H9 (cell line): ENCODE measurements at regions not wholly inside any gene's neighbourhood (a gene's known extent, or its start where the extent isn't known, plus 50 kb on each side); places are given as distances from the start of the nearest gene placed in this dataset.
A peak's percentile ranks its signal among the peaks of the same experiment; 100 is the strongest.

Source experiments
- DNase-seq: peaks from one replicate; pipeline ENCODE4 v3.0.0-alpha.2; 2017
- H2AFZ ChIP-seq: one replicate; pipeline ENCODE4 v1.6.1; 2013; ENCODE audit warnings: mild to moderate bottlenecking, low read length, control low read depth, moderate library complexity
- H2AK5ac ChIP-seq: 2 replicates; pipeline ENCODE4 v1.6.1; 2013; ENCODE audit warnings: low read length, control low read depth, mixed read lengths; ENCODE audit not compliant: insufficient read length
- H2BK120ac ChIP-seq: one replicate; pipeline ENCODE4 v1.6.1; 2013; ENCODE audit warnings: low read depth, mild to moderate bottlenecking, low read length, control low read depth, inconsistent platforms; ENCODE audit not compliant: poor library complexity, severe bottlenecking
- H2BK12ac ChIP-seq: 2 replicates; pipeline ENCODE4 v1.6.1; 2013; ENCODE audit warnings: low read length, control low read depth, mixed read lengths, low read depth; ENCODE audit not compliant: insufficient read length
- H2BK15ac ChIP-seq: 2 replicates; pipeline ENCODE4 v1.6.1; 2013; ENCODE audit warnings: low read depth, low read length, control low read depth
- H2BK20ac ChIP-seq: one replicate; pipeline ENCODE4 v1.6.1; 2013; ENCODE audit warnings: low read depth, mild to moderate bottlenecking, low read length, control low read depth, inconsistent platforms; ENCODE audit not compliant: poor library complexity, severe bottlenecking
- H2BK5ac ChIP-seq: 2 replicates; pipeline ENCODE4 v1.6.1; 2013; ENCODE audit warnings: low read length, control low read depth, mixed read lengths; ENCODE audit not compliant: insufficient read length
- H3K14ac ChIP-seq: 2 replicates; pipeline ENCODE4 v1.6.1; 2013; ENCODE audit warnings: low read length, control low read depth; ENCODE audit not compliant: insufficient read depth
- H3K18ac ChIP-seq: 2 replicates; pipeline ENCODE4 v1.6.1; 2013; ENCODE audit warnings: low read depth, mild to moderate bottlenecking, mixed read lengths, low read length, control low read depth; ENCODE audit not compliant: insufficient read length
- H3K23ac ChIP-seq: 2 replicates; pipeline ENCODE4 v1.6.1; 2013; ENCODE audit warnings: low read length, control low read depth, mixed read lengths, low read depth; ENCODE audit not compliant: insufficient read length
- H3K23me2 ChIP-seq: 2 replicates; pipeline ENCODE4 v1.6.1; 2013; ENCODE audit warnings: low read depth, mild to moderate bottlenecking, mixed read lengths, low read length, control low read depth; ENCODE audit not compliant: insufficient read length, poor library complexity, severe bottlenecking
- H3K27ac ChIP-seq: 2 replicates; pipeline ENCODE4 v1.5.1; 2013; ENCODE audit warnings: low read length, control low read depth, mixed read lengths, low read depth; ENCODE audit not compliant: insufficient read length
- H3K27me3 ChIP-seq: 2 replicates; pipeline ENCODE4 v1.6.1; 2013; ENCODE audit warnings: low read length, control low read depth, inconsistent platforms; ENCODE audit not compliant: insufficient read depth
- H3K4ac ChIP-seq: 2 replicates; pipeline ENCODE4 v1.6.1; 2013; ENCODE audit warnings: low read depth, mild to moderate bottlenecking, control low read depth, inconsistent platforms, low read length, moderate library complexity
- H3K4me1 ChIP-seq: 2 replicates; pipeline ENCODE4 v1.6.1; 2013; ENCODE audit warnings: low read length, control low read depth, inconsistent platforms; ENCODE audit not compliant: insufficient read depth
- H3K4me2 ChIP-seq: 2 replicates; pipeline ENCODE4 v1.6.1; 2013; ENCODE audit warnings: low read length, control low read depth, mixed read lengths; ENCODE audit not compliant: insufficient read length, insufficient read depth
- H3K56ac ChIP-seq: 2 replicates; pipeline ENCODE4 v1.6.1; 2013; ENCODE audit warnings: low read depth, mild to moderate bottlenecking, mixed read lengths, low read length, control low read depth; ENCODE audit not compliant: insufficient read length
- H3K79me1 ChIP-seq: 2 replicates; pipeline ENCODE4 v1.6.1; 2013; ENCODE audit warnings: low read depth, mild to moderate bottlenecking, moderate library complexity, low read length, control low read depth, inconsistent platforms; ENCODE audit not compliant: insufficient read depth, poor library complexity, severe bottlenecking
- H3K79me2 ChIP-seq: 2 replicates; pipeline ENCODE4 v1.6.1; 2013; ENCODE audit warnings: low read length, control low read depth, inconsistent platforms; ENCODE audit not compliant: insufficient read depth
- H3K9ac ChIP-seq: 2 replicates; pipeline ENCODE4 v1.6.1; 2013; ENCODE audit warnings: low read length, control low read depth, mixed read lengths; ENCODE audit not compliant: insufficient read length; ENCODE audit errors: extremely low read depth
- H3K9me3 ChIP-seq: one replicate; pipeline ENCODE4 v1.6.1; 2013; ENCODE audit warnings: low read depth, low read length, inconsistent platforms; ENCODE audit not compliant: control insufficient read depth
- H3T11ph ChIP-seq: one replicate; pipeline ENCODE4 v1.6.1; 2013; ENCODE audit warnings: mild to moderate bottlenecking, low read length, control low read depth, inconsistent platforms
- H4K20me1 ChIP-seq: one replicate; pipeline ENCODE4 v1.6.1; 2013; ENCODE audit not compliant: control insufficient read depth, insufficient read length, insufficient read depth
- H4K5ac ChIP-seq: 2 replicates; pipeline ENCODE4 v1.6.1; 2013; ENCODE audit warnings: low read depth, mild to moderate bottlenecking, mixed read lengths, low read length, control low read depth; ENCODE audit not compliant: insufficient read length
- H4K8ac ChIP-seq: replicated peaks from 2 replicates; pipeline ENCODE4 v1.6.1; 2013; ENCODE audit warnings: low read length, control low read depth, mixed read lengths, low read depth; ENCODE audit not compliant: insufficient read length
- H4K91ac ChIP-seq: 2 replicates; pipeline ENCODE4 v1.6.1; 2013; ENCODE audit warnings: low read depth, mild to moderate bottlenecking, moderate library complexity, mixed read lengths, low read length, control low read depth; ENCODE audit not compliant: insufficient read length
- H3K27ac Mint-ChIP-seq, 3 experiments: 2 replicates in 2 of 3; 3 replicates in 1 of 3; pipeline ENCODE4 v1.8.0; 2020 to 2021; ENCODE audit warnings: mixed read lengths in 3 of 3, mild to moderate bottlenecking in 1 of 3, moderate library complexity in 1 of 3
- H3K27me3 Mint-ChIP-seq: 2 replicates; pipeline ENCODE4 v1.8.0; 2021; ENCODE audit warnings: low read depth, mild to moderate bottlenecking, moderate library complexity, mixed read lengths
- H3K36me3 Mint-ChIP-seq, 3 experiments: 2 replicates in 2 of 3; 3 replicates in 1 of 3; pipeline ENCODE4 v1.8.0; 2020 to 2021; ENCODE audit warnings: low read depth in 3 of 3, mixed read lengths in 3 of 3; ENCODE audit not compliant: insufficient read depth in 1 of 3
- H3K4me1 Mint-ChIP-seq, 2 experiments: 2 replicates each; pipeline ENCODE4 v1.8.0; 2020; ENCODE audit warnings: mixed read lengths in 2 of 2
- H3K4me3 Mint-ChIP-seq, 2 experiments: 2 replicates in 1 of 2; 3 replicates in 1 of 2; pipeline ENCODE4 v1.8.0; 2020 to 2021; ENCODE audit warnings: mild to moderate bottlenecking in 2 of 2, mixed read lengths in 2 of 2, moderate library complexity in 1 of 2
- H3K9me3 Mint-ChIP-seq, 2 experiments: 2 replicates in 1 of 2; 3 replicates in 1 of 2; pipeline ENCODE4 v1.8.0; 2020; ENCODE audit warnings: mild to moderate bottlenecking in 2 of 2, mixed read lengths in 2 of 2, moderate library complexity in 1 of 2
- CTCF ChIP-seq: fragments of 200-600 bp; sonication (generic); conservative IDR thresholded peaks from 3 replicates; pipeline ENCODE4 v1.8.0; 2021; ENCODE audit warnings: antibody characterized with exemption, mild to moderate bottlenecking
- WGBS: extraction: QIAGEN DNeasy Blood & Tissue Kit; methylation state at CpG from one replicate; pipeline ENCODE4 v1.1.7; 2013; ENCODE audit warnings: missing lambda C conversion rate, low lambda C conversion rate, mixed read lengths; ENCODE audit not compliant: insufficient read length; ENCODE audit errors: extremely low coverage; 5-methylcytosine and 5-hydroxymethylcytosine counted together

- Histone ChIP-seq H2AK5ac (no peak overlapping the region), H3K27ac (no peak overlapping the region), H4K8ac (no peak overlapping the region), H3K4me2 (no peak overlapping the region), H3T11ph (no peak overlapping the region), H2BK12ac (no peak overlapping the region), H2BK20ac (no peak overlapping the region), H3K27me3 (no peaks in the 10 kb centered on the region), H3K79me1 (no peaks in the 10 kb centered on the region), H2BK15ac (no peak overlapping the region), H2BK5ac (no peak overlapping the region), H3K4ac (no peak overlapping the region), H3K23ac (no peak overlapping the region), H3K9me3 (no peaks in the 10 kb centered on the region), H3K79me2 (no peaks in the 10 kb centered on the region), H3K18ac (no peak overlapping the region), H2AFZ (no peak overlapping the region), H3K56ac (no peak overlapping the region), H3K9ac (no peak overlapping the region), H4K5ac (no peak overlapping the region), H3K14ac (no peak overlapping the region), H4K91ac (no peak overlapping the region), H2BK120ac (no peak overlapping the region), H3K23me2 (no peaks in the 10 kb centered on the region), H3K4me1 (no peaks in the 10 kb centered on the region), H4K20me1 (no peaks in the 10 kb centered on the region)
- H3K4me1 Mint-ChIP-seq = peaks cover 7 to 10% of the 10 kb centered on the region in 2 experiments
- peak overlapping the region in 2 of 3 experiments; percentile 13 to 58; a peak in 4 of 7 replicates for H3K27ac Mint-ChIP-seq
- no CpG with 5 or more reads among the region's 1 CpG for WGBS
- H3K27me3 Mint-ChIP-seq = no peaks in the 10 kb centered on the region
- TF ChIP-seq CTCF = no peak
- no peaks in the 10 kb centered on the region for H3K36me3 Mint-ChIP-seq
- H3K4me3 Mint-ChIP-seq = no peak overlapping the region
- no peaks in the 10 kb centered on the region for H3K9me3 Mint-ChIP-seq
- DNase-seq = no peak
These were observed 200.7 kb downstream of the SLITRK1 start for GRCh38 chr13:83681547-83681946.
